ENCODE measurements at regions not wholly inside any gene's neighbourhood (a gene's known extent, or its start where the extent isn't known, plus 50 kb on each side); places are given as distances from the start of the nearest gene placed in this dataset.

- no peak for DNase-seq (ENCODE audit: extremely low spot score in 2 of 2)
- H3K4me1 ChIP-seq, result no peaks in the 10 kb centered on the region
- H3K27me3 ChIP-seq, result no peaks in the 10 kb centered on the region
- no peak overlapping the region for H3K27ac ChIP-seq
- H3K4me3 ChIP-seq, result no peak overlapping the region
- intact Hi-C loops (cut with DNase I), result no loop called here
- TF ChIP-seq, protein P1, sequence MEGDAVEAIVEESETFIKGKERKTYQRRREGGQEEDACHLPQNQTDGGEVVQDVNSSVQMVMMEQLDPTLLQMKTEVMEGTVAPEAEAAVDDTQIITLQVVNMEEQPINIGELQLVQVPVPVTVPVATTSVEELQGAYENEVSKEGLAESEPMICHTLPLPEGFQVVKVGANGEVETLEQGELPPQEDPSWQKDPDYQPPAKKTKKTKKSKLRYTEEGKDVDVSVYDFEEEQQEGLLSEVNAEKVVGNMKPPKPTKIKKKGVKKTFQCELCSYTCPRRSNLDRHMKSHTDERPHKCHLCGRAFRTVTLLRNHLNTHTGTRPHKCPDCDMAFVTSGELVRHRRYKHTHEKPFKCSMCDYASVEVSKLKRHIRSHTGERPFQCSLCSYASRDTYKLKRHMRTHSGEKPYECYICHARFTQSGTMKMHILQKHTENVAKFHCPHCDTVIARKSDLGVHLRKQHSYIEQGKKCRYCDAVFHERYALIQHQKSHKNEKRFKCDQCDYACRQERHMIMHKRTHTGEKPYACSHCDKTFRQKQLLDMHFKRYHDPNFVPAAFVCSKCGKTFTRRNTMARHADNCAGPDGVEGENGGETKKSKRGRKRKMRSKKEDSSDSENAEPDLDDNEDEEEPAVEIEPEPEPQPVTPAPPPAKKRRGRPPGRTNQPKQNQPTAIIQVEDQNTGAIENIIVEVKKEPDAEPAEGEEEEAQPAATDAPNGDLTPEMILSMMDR (IDR thresholded peaks at IDR 0.05), result no peak
- TF ChIP-seq POLR2AphosphoS5 (IDR thresholded peaks at IDR 0.05; ENCODE audit: insufficient read depth in 1 of 2, low read depth in 1 of 2) (no peak), POLR2A (IDR thresholded peaks at IDR 0.05) (no peak)
- H3K36me3 ChIP-seq, result no peaks in the 10 kb centered on the region
- no peaks in the 10 kb centered on the region for H3K9me3 ChIP-seq
Measured at GRCh38 chr15:37877851-37878741, 56.3 kb upstream of the TMCO5A start.

DNA sequence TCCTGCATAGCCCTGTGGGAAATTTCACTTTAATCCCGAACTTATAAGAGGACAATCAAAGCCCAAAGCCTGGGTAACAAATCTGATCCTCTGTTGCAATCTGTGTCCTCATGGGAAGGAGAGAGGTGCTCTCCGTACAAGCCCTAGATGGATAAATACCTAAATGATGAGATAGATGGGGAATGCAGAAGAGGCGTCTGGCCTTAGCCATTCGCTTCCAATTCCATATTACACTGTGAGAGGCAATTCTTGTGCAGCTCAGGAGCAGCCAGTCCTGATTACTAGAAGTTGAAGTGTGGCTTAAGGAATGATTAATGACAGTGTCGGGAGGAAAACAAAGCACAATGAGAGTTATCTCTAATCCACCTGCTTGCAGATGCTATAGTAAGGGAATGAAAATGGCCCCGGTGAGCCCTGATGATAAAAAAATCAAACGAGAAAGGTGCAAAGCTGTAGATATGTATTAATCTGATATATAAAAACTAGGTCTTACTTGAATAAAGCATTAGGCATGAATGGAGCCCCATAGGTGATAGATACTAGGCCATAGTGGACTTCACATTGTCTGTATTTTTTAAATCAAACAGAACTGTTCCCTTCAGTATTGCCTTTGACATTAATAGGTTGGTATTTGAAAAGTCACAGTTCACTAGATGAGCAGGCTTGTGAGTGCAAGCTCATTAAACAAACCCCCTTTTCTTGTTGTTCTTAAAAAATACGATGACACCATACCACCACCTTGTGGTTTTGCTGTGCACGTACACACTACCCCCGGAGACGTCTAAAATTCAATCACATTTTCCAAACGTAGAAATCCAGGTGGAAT is 54.2 kb upstream of the TMCO5A start:
- no peaks in the 10 kb centered on the region for H3K27me3 ChIP-seq
- no peaks in the 10 kb centered on the region for H3K9me3 ChIP-seq
- TF ChIP-seq POLR2AphosphoS5 (IDR thresholded peaks at IDR 0.05; ENCODE audit: insufficient read depth in 1 of 2, low read depth in 1 of 2) (no peak), POLR2A (IDR thresholded peaks at IDR 0.05) (no peak)
- TF ChIP-seq, protein P1 (IDR thresholded peaks at IDR 0.05), result peak in 1 of 3 experiments; percentile 24
- no peaks in the 10 kb centered on the region for H3K4me1 ChIP-seq
- intact Hi-C loops (cut with DNase I), result no loop called here
- H3K36me3 ChIP-seq, result no peaks in the 10 kb centered on the region
- no peak overlapping the region for H3K27ac ChIP-seq
- no peak for DNase-seq (ENCODE audit: extremely low spot score in 2 of 2)
- H3K4me3 ChIP-seq, result no peak overlapping the region

DNA sequence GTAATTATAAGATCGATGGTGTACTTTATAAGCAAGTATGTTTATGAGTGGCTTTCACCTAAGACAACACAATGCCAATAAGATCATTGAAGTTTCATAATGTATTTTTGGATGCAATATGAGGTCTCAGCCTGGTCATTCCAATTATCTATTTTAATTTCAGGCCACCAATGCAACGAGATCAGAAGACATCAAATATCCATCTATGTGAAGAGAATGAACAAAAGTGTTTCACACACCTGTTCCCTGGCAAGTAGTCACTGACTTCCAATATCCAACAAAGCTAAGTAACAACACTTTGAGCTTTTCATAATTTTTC is 53.6 kb upstream of the TMCO5A start:
- Histone ChIP-seq H3K27me3 (no peaks in the 10 kb centered on the region), H3K36me3 (no peaks in the 10 kb centered on the region), H3K27ac (no peak overlapping the region), H3K9me3 (no peaks in the 10 kb centered on the region), H3K4me1 (no peaks in the 10 kb centered on the region), H3K4me3 (no peak overlapping the region)
- TF ChIP-seq, protein P1 (IDR thresholded peaks at IDR 0.05), result no peak
- TF ChIP-seq POLR2A (IDR thresholded peaks at IDR 0.05), result no peak
- no peak for TF ChIP-seq POLR2AphosphoS5 (IDR thresholded peaks at IDR 0.05; ENCODE audit: insufficient read depth in 1 of 2, low read depth in 1 of 2)
- intact Hi-C loops (cut with DNase I), result no loop called here
- DNase-seq (ENCODE audit: extremely low spot score in 2 of 2), result no peak

DNA sequence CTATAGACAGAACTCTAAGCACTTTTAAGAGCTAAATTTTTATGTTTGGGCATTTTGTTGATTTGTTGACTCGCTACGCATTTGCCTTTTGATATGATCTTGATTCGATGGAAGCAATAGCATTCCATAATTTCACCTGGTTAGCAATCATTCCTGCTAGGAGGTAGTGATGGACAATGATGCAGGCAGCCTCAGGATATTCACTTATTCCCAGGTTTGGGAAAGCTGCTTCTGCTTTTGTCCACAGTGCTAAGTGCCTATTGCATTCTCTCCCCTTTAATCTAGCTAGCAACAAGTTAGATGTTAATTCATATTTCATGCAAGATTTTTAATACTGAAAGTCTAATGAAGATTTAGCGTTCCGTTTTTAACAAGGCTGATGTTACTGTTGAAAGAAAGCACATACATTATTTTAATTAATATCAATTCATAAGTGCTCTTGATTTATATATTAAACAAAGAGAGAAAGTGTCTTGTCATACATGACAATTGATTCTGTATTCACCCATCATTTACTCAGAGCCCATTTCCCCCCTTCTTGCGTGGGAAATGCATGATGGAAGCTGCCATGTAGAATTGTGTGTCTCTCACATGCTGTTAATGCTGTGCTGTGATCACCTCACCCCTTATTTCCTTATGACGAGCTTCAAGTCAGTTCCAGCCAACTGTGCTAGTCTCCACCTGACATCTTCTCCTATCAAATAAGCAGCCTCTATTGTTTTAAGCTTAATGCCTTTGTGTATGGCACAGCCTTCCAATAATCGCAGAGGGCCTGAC is 53.0 kb upstream of the TMCO5A start:
- intact Hi-C loops (cut with DNase I), result no loop called here
- Histone ChIP-seq H3K4me1 (no peaks in the 10 kb centered on the region), H3K4me3 (no peak overlapping the region), H3K36me3 (no peaks in the 10 kb centered on the region), H3K27me3 (no peaks in the 10 kb centered on the region), H3K27ac (no peak overlapping the region), H3K9me3 (no peaks in the 10 kb centered on the region)
- no peak for DNase-seq (ENCODE audit: extremely low spot score in 2 of 2)
- TF ChIP-seq POLR2A (IDR thresholded peaks at IDR 0.05) (no peak), POLR2AphosphoS5 (IDR thresholded peaks at IDR 0.05; ENCODE audit: insufficient read depth in 1 of 2, low read depth in 1 of 2) (no peak)
- TF ChIP-seq, protein P1 (IDR thresholded peaks at IDR 0.05), result no peak

Data from vagina (tissue), 2 donors.